ENCODE measurements at regions not wholly inside any gene's neighbourhood (a gene's known extent, or its start where the extent isn't known, plus 50 kb on each side); places are given as distances from the start of the nearest gene placed in this dataset.

DNA sequence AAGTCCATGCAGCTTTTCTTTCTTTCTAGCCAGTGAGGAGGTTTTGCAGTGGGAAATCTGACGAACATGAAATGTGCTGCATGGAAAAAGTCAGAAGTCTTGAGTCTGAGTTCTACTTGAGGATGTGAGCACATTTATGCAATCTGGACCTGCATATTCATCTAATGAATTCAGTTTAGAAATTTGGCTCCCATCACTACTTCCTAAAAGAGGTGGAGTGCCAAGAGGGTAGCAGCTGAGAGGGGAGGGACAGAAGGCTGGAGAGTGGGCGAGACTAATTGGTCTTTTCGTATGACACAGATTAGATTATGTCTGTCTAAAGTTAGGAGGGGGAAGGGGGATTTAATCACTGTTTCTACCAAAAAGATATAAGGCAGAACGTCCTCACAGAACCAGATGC is 535.9 kb downstream of the IQCM start:
- TF ChIP-seq CTCF (IDR thresholded peaks at IDR 0.05) (no peak), POLR2A (IDR thresholded peaks at IDR 0.05) (no peak)

All from esophagus squamous epithelium (tissue), 4 donors.